H1 (cell line): ENCODE measurements at regions not wholly inside any gene's neighbourhood (a gene's known extent, or its start where the extent isn't known, plus 50 kb on each side); places are given as distances from the start of the nearest gene placed in this dataset.

Source experiments
- BCL11A ChIP-seq, 2 experiments: IDR thresholded peaks; one replicate each; pipeline ENCODE4 v1.6.1; 2011; ENCODE audit warnings: low read depth in 2 of 2, low read length in 2 of 2, mild to moderate bottlenecking in 2 of 2
- GABPA ChIP-seq: IDR thresholded peaks from 2 replicates; pipeline ENCODE4 v1.6.1; 2011; ENCODE audit warnings: mild to moderate bottlenecking, low read length, moderate library complexity, borderline replicate concordance; ENCODE audit not compliant: insufficient read depth
- GTF2F1 ChIP-seq: IDR thresholded peaks from 2 replicates; pipeline ENCODE4 v1.6.1; 2012; ENCODE audit warnings: low read depth, low read length, improper control_type of control experiment, borderline replicate concordance
- SP1 ChIP-seq: IDR thresholded peaks from 2 replicates; pipeline ENCODE4 v1.6.1; 2011; ENCODE audit warnings: low read depth, low read length
- TF ChIP-seq, protein P1 (sequence below): IDR thresholded peaks from 2 replicates; pipeline ENCODE4 v1.6.1; 2011; ENCODE audit warnings: low read length, improper control_type of control experiment

DNA sequence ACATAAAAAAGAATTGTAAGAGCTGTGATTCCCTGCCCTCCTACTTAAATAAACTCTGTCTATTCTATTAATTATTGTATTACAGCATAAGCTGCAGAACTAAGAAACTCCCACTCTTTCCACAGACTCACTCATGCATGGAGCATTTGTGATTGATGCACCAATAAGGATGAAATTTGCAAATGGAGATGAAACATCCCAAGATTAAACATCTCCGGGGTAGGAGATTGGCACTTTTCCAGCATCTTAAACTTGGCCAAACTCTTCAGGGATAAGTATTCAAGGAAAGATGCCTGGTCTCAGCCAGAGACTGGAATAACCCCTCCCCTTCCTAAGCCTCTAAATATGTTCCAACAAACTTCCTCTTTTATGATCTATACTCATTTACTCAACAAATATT, 472.0 kb downstream of the ACTL7B start (continued):
- TF ChIP-seq GTF2F1 (no peak), SP1 (no peak), BCL11A (IDR thresholded peaks at IDR 0.05; ENCODE audit: low read depth in 2 of 2, low read length in 2 of 2) (no peak), GABPA (no peak)
- TF ChIP-seq, protein P1, sequence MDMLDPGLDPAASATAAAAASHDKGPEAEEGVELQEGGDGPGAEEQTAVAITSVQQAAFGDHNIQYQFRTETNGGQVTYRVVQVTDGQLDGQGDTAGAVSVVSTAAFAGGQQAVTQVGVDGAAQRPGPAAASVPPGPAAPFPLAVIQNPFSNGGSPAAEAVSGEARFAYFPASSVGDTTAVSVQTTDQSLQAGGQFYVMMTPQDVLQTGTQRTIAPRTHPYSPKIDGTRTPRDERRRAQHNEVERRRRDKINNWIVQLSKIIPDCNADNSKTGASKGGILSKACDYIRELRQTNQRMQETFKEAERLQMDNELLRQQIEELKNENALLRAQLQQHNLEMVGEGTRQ: no peak
- TF ChIP-seq, all 59 proteins: peak for 0
